ENCODE measurements at regions not wholly inside any gene's neighbourhood (a gene's known extent, or its start where the extent isn't known, plus 50 kb on each side); places are given as distances from the start of the nearest gene placed in this dataset.

- no peak for TF ChIP-seq TAF1 (IDR thresholded peaks at IDR 0.05; ENCODE audit: borderline replicate concordance, insufficient read depth, low read length)
- no peak for TF ChIP-seq REST (IDR thresholded peaks at IDR 0.05; ENCODE audit: insufficient read depth in 1 of 2, low read depth in 2 of 2, low read length in 2 of 2)
- no peak for TF ChIP-seq SIN3A (IDR thresholded peaks at IDR 0.05; ENCODE audit: borderline replicate concordance, insufficient read depth, low read length)
- no peak for TF ChIP-seq POLR2AphosphoS5 (IDR thresholded peaks at IDR 0.05; ENCODE audit: low read depth, low read length)
- no peak for TF ChIP-seq FOXP2 (optimal IDR thresholded peaks at IDR 0.05; ENCODE audit: borderline replicate concordance, extremely low read depth, extremely low read length, insufficient read depth)
These were observed 222.5 kb upstream of the RTL1 start for GRCh38 chr14:101125719-101126651.

DNA sequence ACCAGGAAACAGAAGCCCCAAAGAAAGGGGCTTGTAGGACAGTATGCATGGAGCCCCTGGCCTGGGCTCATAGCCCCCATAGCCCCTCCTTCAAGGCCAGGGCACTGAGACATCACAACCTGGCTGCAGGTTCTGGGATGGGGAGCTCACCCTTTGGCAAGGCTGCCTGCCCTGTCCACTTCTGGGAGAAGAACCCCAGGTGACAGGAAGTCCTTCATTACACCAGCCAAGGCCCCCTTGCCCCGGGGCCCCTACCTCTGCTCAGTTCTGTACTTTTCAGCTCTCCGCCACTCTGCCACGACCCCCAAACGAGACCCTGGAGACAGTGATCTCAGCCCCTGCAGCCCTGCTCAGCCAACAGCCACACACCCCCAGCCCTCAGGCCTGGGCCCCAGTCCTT lies 223.2 kb upstream of the RTL1 start:
- TF ChIP-seq TAF1 (IDR thresholded peaks at IDR 0.05; ENCODE audit: borderline replicate concordance, insufficient read depth, low read length), result no peak
- TF ChIP-seq POLR2AphosphoS5 (IDR thresholded peaks at IDR 0.05; ENCODE audit: low read depth, low read length), result no peak
- TF ChIP-seq REST (IDR thresholded peaks at IDR 0.05; ENCODE audit: insufficient read depth in 1 of 2, low read depth in 2 of 2, low read length in 2 of 2), result no peak
- no peak for TF ChIP-seq SIN3A (IDR thresholded peaks at IDR 0.05; ENCODE audit: borderline replicate concordance, insufficient read depth, low read length)
- TF ChIP-seq FOXP2 (optimal IDR thresholded peaks at IDR 0.05; ENCODE audit: borderline replicate concordance, extremely low read depth, extremely low read length, insufficient read depth), result no peak

DNA sequence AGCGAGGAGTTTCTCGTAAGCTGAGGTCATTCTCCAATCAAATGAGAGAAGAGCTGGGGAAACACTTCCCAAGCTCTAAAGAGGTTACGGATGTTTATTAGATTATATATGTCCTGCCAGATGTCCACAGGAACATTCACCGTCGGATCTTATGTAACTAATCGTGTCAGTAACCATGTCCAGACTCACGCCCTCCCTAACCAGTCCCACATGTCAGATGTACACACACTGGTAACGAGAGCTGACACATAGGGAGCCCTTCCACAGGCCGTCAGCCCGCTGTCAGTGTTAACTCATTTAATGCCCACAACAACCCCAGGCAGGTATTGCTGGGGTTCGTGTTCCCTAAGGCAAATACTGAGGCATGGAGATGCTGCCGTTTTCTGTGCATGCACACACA lies 223.7 kb upstream of the RTL1 start:
- no peak for TF ChIP-seq SIN3A (IDR thresholded peaks at IDR 0.05; ENCODE audit: borderline replicate concordance, insufficient read depth, low read length)
- no peak for TF ChIP-seq POLR2AphosphoS5 (IDR thresholded peaks at IDR 0.05; ENCODE audit: low read depth, low read length)
- no peak for TF ChIP-seq REST (IDR thresholded peaks at IDR 0.05; ENCODE audit: insufficient read depth in 1 of 2, low read depth in 2 of 2, low read length in 2 of 2)
- TF ChIP-seq TAF1 (IDR thresholded peaks at IDR 0.05; ENCODE audit: borderline replicate concordance, insufficient read depth, low read length), result no peak
- TF ChIP-seq FOXP2 (optimal IDR thresholded peaks at IDR 0.05; ENCODE audit: borderline replicate concordance, extremely low read depth, extremely low read length, insufficient read depth), result no peak

GRCh38 chr14:101128478-101129321 lies 225.2 kb upstream of the RTL1 start:
- TF ChIP-seq FOXP2 (optimal IDR thresholded peaks at IDR 0.05; ENCODE audit: borderline replicate concordance, extremely low read depth, extremely low read length, insufficient read depth) (no peak), REST (IDR thresholded peaks at IDR 0.05; ENCODE audit: insufficient read depth in 1 of 2, low read depth in 2 of 2, low read length in 2 of 2) (no peak), POLR2AphosphoS5 (IDR thresholded peaks at IDR 0.05; ENCODE audit: low read depth, low read length) (no peak), SIN3A (IDR thresholded peaks at IDR 0.05; ENCODE audit: borderline replicate concordance, insufficient read depth, low read length) (no peak), TAF1 (IDR thresholded peaks at IDR 0.05; ENCODE audit: borderline replicate concordance, insufficient read depth, low read length) (no peak)

Measured in PFSK-1 (cell line).